ENCODE measurements at regions not wholly inside any gene's neighbourhood (a gene's known extent, or its start where the extent isn't known, plus 50 kb on each side); places are given as distances from the start of the nearest gene placed in this dataset.

DNA sequence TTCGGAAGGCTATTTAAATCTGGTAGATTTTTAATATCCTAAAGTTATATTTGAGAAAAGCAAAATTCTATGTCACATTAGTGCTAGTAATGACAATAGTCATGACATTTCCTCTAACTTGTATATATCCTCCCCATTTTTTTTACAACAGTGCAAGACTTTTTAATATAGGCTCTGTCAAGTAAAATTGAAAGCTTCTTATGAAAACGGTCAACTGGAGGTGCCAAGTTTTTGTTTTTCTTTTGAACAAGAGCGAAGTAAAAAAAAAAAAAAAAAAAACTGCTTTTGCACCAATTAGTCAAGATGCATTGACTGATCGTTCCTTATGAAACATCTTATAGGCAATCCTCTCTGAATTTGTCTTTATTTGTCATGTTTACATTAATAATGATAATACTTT is 389.3 kb downstream of the STK39 start (continued):
- no peak for TF ChIP-seq TAF1 (IDR thresholded peaks at IDR 0.05; ENCODE audit: low read depth, low read length)
- no peak for TF ChIP-seq BCL11A (IDR thresholded peaks at IDR 0.05; ENCODE audit: low read depth in 2 of 2, low read length in 2 of 2)
- TF ChIP-seq BRCA1 (IDR thresholded peaks at IDR 0.05; ENCODE audit: low read depth, low read length): no peak
- TF ChIP-seq SIN3A (conservative IDR thresholded peaks at IDR 0.05 in 1 of 2, IDR thresholded peaks at IDR 0.05 in 1 of 2; ENCODE audit: low read depth in 1 of 2, low read length in 2 of 2): no peak
- TF ChIP-seq CEBPB (IDR thresholded peaks at IDR 0.05; ENCODE audit: low read depth, low read length): no peak
- no peak for TF ChIP-seq SP1 (IDR thresholded peaks at IDR 0.05; ENCODE audit: low read depth, low read length)
